HepG2 (cell line): ENCODE measurements at regions not wholly inside any gene's neighbourhood (a gene's known extent, or its start where the extent isn't known, plus 50 kb on each side); places are given as distances from the start of the nearest gene placed in this dataset.

Source experiments
- ATAC-seq: fragments of 200-7000 bp; cut with Tn5 transposase; 3 replicates; pipeline ENCODE4 v1.9.1; 2020; ENCODE audit warnings: mild to moderate bottlenecking, moderate library complexity
- BruUV-seq: library from RNA; stranded (reverse); fragments of 400-500 nt; replicated peaks from 2 replicates; lab custom pipeline; 2021; lab: Mats Ljungman, UMichigan
- CTCF ChIA-PET: fragments of 300-600 bp; formaldehyde crosslinking; extraction: SDS; loops from one replicate; lab custom pipeline; 2021; ENCODE audit warnings: low total read pairs, inconsistent platforms, low intra/inter-chr PET ratio; lab: Yijun Ruan, JAX
- POLR2A ChIA-PET: fragments of 350-600 bp; sonication (Branson Sonifier 250); formaldehyde crosslinking; loops from one replicate; lab custom pipeline; 2020; ENCODE audit warnings: antibody characterized with exemption, inconsistent platforms; lab: Yijun Ruan, JAX
- DNase-seq: peaks from one replicate; pipeline ENCODE4 v3.0.0-alpha.2; 2015; ENCODE audit warnings: low spot score
- FAIRE-seq: peaks from 3 replicates; lab custom pipeline; 2011; peaks lifted over from hg19 to GRCh38; lab: Jason Lieb, UNC
- H2AFZ ChIP-seq: one replicate; pipeline ENCODE4 v1.6.1; 2011; ENCODE audit warnings: low read length, inconsistent platforms
- H3K27ac ChIP-seq: fragments of 300-600 bp; 3 replicates; pipeline ENCODE4 v1.8.0; 2011; ENCODE audit warnings: mixed run types, mild to moderate bottlenecking, mixed read lengths, low read length, inconsistent platforms; ENCODE audit not compliant: insufficient read depth; ENCODE audit errors: extremely low read length
- H3K27me3 ChIP-seq, 2 experiments: fragments of 200-600 bp in 1 of 2; 2 replicates in 1 of 2; 3 replicates in 1 of 2; pipeline versions ENCODE4 v1.6.0 to v1.8.0; 2011; ENCODE audit warnings: low read length in 2 of 2, mild to moderate bottlenecking in 2 of 2, moderate library complexity in 2 of 2, inconsistent platforms in 1 of 2; ENCODE audit not compliant: insufficient read depth in 2 of 2, control insufficient read depth in 1 of 2
- H3K36me3 ChIP-seq, 2 experiments: fragments of 200-600 bp in 1 of 2; replicated peaks in 1 of 2; 2 replicates in 1 of 2; 3 replicates in 1 of 2; pipeline versions ENCODE4 v1.5.1 to v1.8.0; 2011; ENCODE audit warnings: low read length in 2 of 2, inconsistent platforms in 1 of 2; ENCODE audit not compliant: insufficient read depth in 2 of 2, control insufficient read depth in 1 of 2
- H3K4me1 ChIP-seq: 2 replicates; pipeline ENCODE4 v1.5.1; 2012; ENCODE audit warnings: low read length, inconsistent platforms; ENCODE audit not compliant: insufficient read depth
- H3K4me2 ChIP-seq: 2 replicates; pipeline ENCODE4 v1.6.0; 2011; ENCODE audit warnings: low read depth, low read length, inconsistent platforms
- H3K4me3 ChIP-seq, 3 experiments: fragments of 200-600 bp in 1 of 3; sonication (generic), shearing (Covaris generic) in 1 of 3; replicated peaks in 1 of 3; 2 replicates each; pipeline ENCODE4 v1.5.1; 2011 to 2016; ENCODE audit warnings: low read length in 3 of 3, inconsistent platforms in 2 of 3, low read depth in 2 of 3, mild to moderate bottlenecking in 2 of 3, control low read depth in 1 of 3, mixed read lengths in 1 of 3; ENCODE audit not compliant: insufficient read depth in 1 of 3
- H3K79me2 ChIP-seq: one replicate; pipeline ENCODE4 v1.6.1; 2011; ENCODE audit warnings: low read length, inconsistent platforms; ENCODE audit not compliant: insufficient read depth
- H3K9ac ChIP-seq: 2 replicates; pipeline ENCODE4 v1.6.0; 2011; ENCODE audit warnings: mild to moderate bottlenecking, low read depth, low read length, inconsistent platforms; ENCODE audit not compliant: insufficient read depth
- H3K9me3 ChIP-seq: 2 replicates; pipeline ENCODE4 v1.5.1; 2012; ENCODE audit warnings: mild to moderate bottlenecking, low read length
- H4K20me1 ChIP-seq: 2 replicates; pipeline ENCODE4 v1.6.0; 2011; ENCODE audit warnings: inconsistent platforms, mild to moderate bottlenecking, low read length, moderate library complexity; ENCODE audit not compliant: insufficient read depth
- AGO1 ChIP-seq: fragments of 200-400 bp; formaldehyde crosslinking; IDR thresholded peaks from 2 replicates; pipeline ENCODE4 v1.6.1; 2017; ENCODE audit warnings: mild to moderate bottlenecking, low read depth, low read length, moderate library complexity; ENCODE audit not compliant: poor library complexity, severe bottlenecking
- BORCS8-MEF2B ChIP-seq: sonication (generic); formaldehyde crosslinking; IDR thresholded peaks from 2 replicates; pipeline ENCODE4 v1.8.0; 2022; ENCODE audit warnings: mild to moderate bottlenecking, missing genetic modification reagents
- BRD4 ChIP-seq: sonication (generic); formaldehyde crosslinking; IDR thresholded peaks from 2 replicates; pipeline ENCODE4 v1.4.0; 2020; ENCODE audit warnings: missing genetic modification reagents
- CCAR2 ChIP-seq: fragments of 200-400 bp; formaldehyde crosslinking; optimal IDR thresholded peaks from 2 replicates; pipeline ENCODE3; 2018; ENCODE audit warnings: low read depth, mild to moderate bottlenecking, low read length, moderate library complexity
- CHD4 ChIP-seq: fragments of 200-600 bp; sonication (generic); IDR thresholded peaks from 2 replicates; pipeline ENCODE4 v1.7.0; 2017; ENCODE audit warnings: mild to moderate bottlenecking, low read length, borderline replicate concordance
- NFIC ChIP-seq: IDR thresholded peaks from 2 replicates; pipeline ENCODE4 v1.6.1; 2012; ENCODE audit warnings: mild to moderate bottlenecking, low read length, inconsistent platforms
- NONO ChIP-seq, 2 experiments: fragments of 450-650 bp in 1 of 2; sonication (generic) in 1 of 2; formaldehyde crosslinking in 1 of 2; IDR thresholded peaks in 1 of 2; conservative IDR thresholded peaks in 1 of 2; 2 replicates each; pipeline versions ENCODE4 v1.6.1 to v1.8.0; 2017 to 2022; ENCODE audit warnings: mild to moderate bottlenecking in 1 of 2, missing genetic modification reagents in 1 of 2, moderate library complexity in 1 of 2
- RFX3 ChIP-seq: IDR thresholded peaks from 2 replicates; pipeline ENCODE4 v1.6.1; 2016; ENCODE audit warnings: missing biosample characterization, missing genetic modification reagents
- SALL1 ChIP-seq: sonication (generic); formaldehyde crosslinking; IDR thresholded peaks from 2 replicates; pipeline ENCODE4 v1.8.0; 2022; ENCODE audit warnings: mild to moderate bottlenecking, missing genetic modification reagents
- ZKSCAN1 ChIP-seq: fragments of 150-350 bp; IDR thresholded peaks from 2 replicates; pipeline ENCODE4 v1.6.1; 2014; ENCODE audit warnings: low read length
- ZNF547 ChIP-seq: sonication (generic); formaldehyde crosslinking; IDR thresholded peaks from 2 replicates; pipeline ENCODE4 v1.5.1; 2020; ENCODE audit warnings: mild to moderate bottlenecking, missing genetic modification reagents
- ZNF646 ChIP-seq: sonication (generic); formaldehyde crosslinking; IDR thresholded peaks from 2 replicates; pipeline ENCODE4 v1.9.0; 2021; ENCODE audit warnings: mild to moderate bottlenecking, missing genetic modification reagents
- ZNF740 ChIP-seq: sonication (generic); formaldehyde crosslinking; IDR thresholded peaks from 2 replicates; pipeline ENCODE4 v1.4.0; 2020; ENCODE audit warnings: missing genetic modification reagents
- WGBS: methylation state at CpG from one replicate; pipeline ENCODE4 v1.1.6; 2017; ENCODE audit warnings: low lambda C conversion rate; 5-methylcytosine and 5-hydroxymethylcytosine counted together
- in situ Hi-C: cut with HindIII; loops from 2 replicates; pipeline ENCODE4 v1.10.0; 2017; ENCODE audit warnings: low pct_unique_long_range_greater_than_20kb; ENCODE audit not compliant: extremely low pct_ligation_motif_present
- intact Hi-C: fragments of 100-400 bp; cut with micrococcal nuclease; formaldehyde crosslinking; loops from one replicate; pipeline ENCODE4 v1.10.0; 2022; ENCODE audit not compliant: unreplicated experiment

GRCh38 chr16:54879681-54880080 is 51.0 kb upstream of the IRX5 start:
- no peaks in the 10 kb centered on the region for H3K9me3 ChIP-seq
- H3K36me3 ChIP-seq = no peaks in the 10 kb centered on the region
- TF ChIP-seq BORCS8-MEF2B (CRISPR knock-in tag) (no peak), ZNF740 (CRISPR knock-in tag) (no peak)
- H3K4me2 ChIP-seq = no peak overlapping the region
- in situ Hi-C loops = no loop called here
- no peak for DNase-seq
- no peaks in the 10 kb centered on the region for H3K4me1 ChIP-seq
- ChIA-PET CTCF (no interaction called here), POLR2A (no interaction called here)
- H3K27me3 ChIP-seq = no peaks in the 10 kb centered on the region
- intact Hi-C loops = no loop called here
- H3K27ac ChIP-seq = no peak overlapping the region
- H3K79me2 ChIP-seq = no peaks in the 10 kb centered on the region
- BruUV-seq = no TSS peak
- no peak overlapping the region for H3K4me3 ChIP-seq
- ATAC-seq = no peak
- H4K20me1 ChIP-seq = no peaks in the 10 kb centered on the region
- FAIRE-seq = no peak
- H2AFZ ChIP-seq = no peak overlapping the region
- H3K9ac ChIP-seq = no peak overlapping the region

GRCh38 chr16:54878301-54878700 is 52.4 kb upstream of the IRX5 start:
- DNase-seq = no peak
- WGBS = 0% methylated on average over 1 of the region's 1 CpG
- no peak for TF ChIP-seq ZNF547 (CRISPR knock-in tag)
- no peak for TF ChIP-seq AGO1
- TF ChIP-seq CCAR2 = no peak
- TF ChIP-seq ZKSCAN1 = no peak
- no peak for TF ChIP-seq NFIC
- TF ChIP-seq SALL1 (CRISPR knock-in tag) = no peak
- no peak for TF ChIP-seq ZNF646 (CRISPR knock-in tag)
- TF ChIP-seq CHD4 = no peak
- no peak for TF ChIP-seq BRD4
- TF ChIP-seq NONO (IDR thresholded peaks at IDR 0.05) = no peak
- TF ChIP-seq NONO (CRISPR knock-in tag; conservative IDR thresholded peaks at IDR 0.05) = no peak
- no peak for TF ChIP-seq RFX3 (CRISPR knock-in tag)

More at GRCh38 chr16:54878301-54878700, 52.4 kb upstream of the IRX5 start:
- ATAC-seq (no peak), FAIRE-seq (no peak)
- Histone ChIP-seq H2AFZ (no peak overlapping the region), H3K9ac (no peak overlapping the region), H3K27me3 (no peaks in the 10 kb centered on the region), H3K4me3 (no peak overlapping the region), H3K36me3 (no peaks in the 10 kb centered on the region), H3K27ac (no peak overlapping the region), H3K4me2 (no peak overlapping the region), H3K4me1 (no peaks in the 10 kb centered on the region), H3K79me2 (no peaks in the 10 kb centered on the region), H4K20me1 (no peaks in the 10 kb centered on the region), H3K9me3 (no peaks in the 10 kb centered on the region)
- in situ Hi-C loops = no loop called here
- ChIA-PET POLR2A (no interaction called here), CTCF (no interaction called here)
- intact Hi-C loops = no loop called here
- no TSS peak for BruUV-seq
